HEK293 (cell line): ENCODE measurements at regions not wholly inside any gene's neighbourhood (a gene's known extent, or its start where the extent isn't known, plus 50 kb on each side); places are given as distances from the start of the nearest gene placed in this dataset.

Experiments
- GLI2 ChIP-seq: fragments of 450-650 bp; formaldehyde crosslinking; IDR thresholded peaks from 2 replicates; pipeline ENCODE4; 2017; ENCODE audit warnings: missing biosample characterization, missing genetic modification characterization, low read depth, borderline replicate concordance
- TCF7L2 ChIP-seq: IDR thresholded peaks from 2 replicates; pipeline ENCODE4 v1.6.1; 2011; ENCODE audit warnings: low read depth, mild to moderate bottlenecking, inconsistent platforms, low read length, moderate library complexity, borderline replicate concordance
- ZFP41 ChIP-seq: fragments of 450-650 bp; formaldehyde crosslinking; IDR thresholded peaks from 2 replicates; pipeline ENCODE4 v1.5.1; 2016; ENCODE audit warnings: missing biosample characterization, missing genetic modification characterization, borderline replicate concordance
- ZNF121 ChIP-seq: fragments of 450-650 bp; formaldehyde crosslinking; IDR thresholded peaks from 2 replicates; pipeline ENCODE4 v1.5.1; 2016; ENCODE audit warnings: missing biosample characterization, missing genetic modification characterization
- ZNF514 ChIP-seq: fragments of 450-650 bp; formaldehyde crosslinking; IDR thresholded peaks from 2 replicates; pipeline ENCODE4 v1.5.1; 2016; ENCODE audit warnings: missing biosample characterization, missing genetic modification characterization
- ZNF777 ChIP-seq: fragments of 450-650 bp; formaldehyde crosslinking; IDR thresholded peaks from 2 replicates; pipeline ENCODE4 v1.5.1; 2017; ENCODE audit warnings: missing biosample characterization, missing genetic modification characterization, borderline replicate concordance
- TF ChIP-seq, protein P1 (sequence below): fragments of 450-650 bp; formaldehyde crosslinking; IDR thresholded peaks from 2 replicates; pipeline ENCODE4 v1.5.1; 2016; ENCODE audit warnings: missing biosample characterization, missing genetic modification characterization
- TF ChIP-seq, protein P2 (sequence below): fragments of 450-650 bp; formaldehyde crosslinking; conservative IDR thresholded peaks from 2 replicates; pipeline ENCODE4 v1.5.1; 2016; ENCODE audit warnings: low read depth, missing biosample characterization, missing genetic modification characterization
- TF ChIP-seq, protein P3 (sequence below): fragments of 450-650 bp; formaldehyde crosslinking; IDR thresholded peaks from 2 replicates; pipeline ENCODE4 v1.5.1; 2016; ENCODE audit warnings: missing biosample characterization, missing genetic modification characterization

DNA sequence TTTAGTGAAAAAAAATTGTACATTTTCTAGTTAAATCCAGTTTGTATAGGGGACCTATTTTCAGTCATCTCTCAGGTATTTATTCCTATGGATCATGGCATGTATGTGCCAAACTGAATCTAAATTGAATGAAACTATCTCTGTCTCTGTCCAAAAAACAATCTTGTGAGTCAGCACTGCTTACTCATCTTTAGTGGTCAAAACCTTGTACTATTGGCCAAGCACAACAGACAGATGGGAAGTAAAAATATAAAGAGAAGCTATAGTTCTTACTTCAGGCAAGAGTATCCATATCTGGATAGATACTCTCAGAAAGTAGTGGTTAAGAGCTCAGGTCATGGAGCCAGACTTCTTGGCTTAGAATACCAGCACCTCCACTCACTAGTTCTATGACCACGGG, 76.0 kb upstream of the KLHL14 start:
- TF ChIP-seq, protein P1, sequence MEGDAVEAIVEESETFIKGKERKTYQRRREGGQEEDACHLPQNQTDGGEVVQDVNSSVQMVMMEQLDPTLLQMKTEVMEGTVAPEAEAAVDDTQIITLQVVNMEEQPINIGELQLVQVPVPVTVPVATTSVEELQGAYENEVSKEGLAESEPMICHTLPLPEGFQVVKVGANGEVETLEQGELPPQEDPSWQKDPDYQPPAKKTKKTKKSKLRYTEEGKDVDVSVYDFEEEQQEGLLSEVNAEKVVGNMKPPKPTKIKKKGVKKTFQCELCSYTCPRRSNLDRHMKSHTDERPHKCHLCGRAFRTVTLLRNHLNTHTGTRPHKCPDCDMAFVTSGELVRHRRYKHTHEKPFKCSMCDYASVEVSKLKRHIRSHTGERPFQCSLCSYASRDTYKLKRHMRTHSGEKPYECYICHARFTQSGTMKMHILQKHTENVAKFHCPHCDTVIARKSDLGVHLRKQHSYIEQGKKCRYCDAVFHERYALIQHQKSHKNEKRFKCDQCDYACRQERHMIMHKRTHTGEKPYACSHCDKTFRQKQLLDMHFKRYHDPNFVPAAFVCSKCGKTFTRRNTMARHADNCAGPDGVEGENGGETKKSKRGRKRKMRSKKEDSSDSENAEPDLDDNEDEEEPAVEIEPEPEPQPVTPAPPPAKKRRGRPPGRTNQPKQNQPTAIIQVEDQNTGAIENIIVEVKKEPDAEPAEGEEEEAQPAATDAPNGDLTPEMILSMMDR (tag by site-specific recombination) = no peak
- TF ChIP-seq ZFP41 = no peak
- TF ChIP-seq, protein P2, sequence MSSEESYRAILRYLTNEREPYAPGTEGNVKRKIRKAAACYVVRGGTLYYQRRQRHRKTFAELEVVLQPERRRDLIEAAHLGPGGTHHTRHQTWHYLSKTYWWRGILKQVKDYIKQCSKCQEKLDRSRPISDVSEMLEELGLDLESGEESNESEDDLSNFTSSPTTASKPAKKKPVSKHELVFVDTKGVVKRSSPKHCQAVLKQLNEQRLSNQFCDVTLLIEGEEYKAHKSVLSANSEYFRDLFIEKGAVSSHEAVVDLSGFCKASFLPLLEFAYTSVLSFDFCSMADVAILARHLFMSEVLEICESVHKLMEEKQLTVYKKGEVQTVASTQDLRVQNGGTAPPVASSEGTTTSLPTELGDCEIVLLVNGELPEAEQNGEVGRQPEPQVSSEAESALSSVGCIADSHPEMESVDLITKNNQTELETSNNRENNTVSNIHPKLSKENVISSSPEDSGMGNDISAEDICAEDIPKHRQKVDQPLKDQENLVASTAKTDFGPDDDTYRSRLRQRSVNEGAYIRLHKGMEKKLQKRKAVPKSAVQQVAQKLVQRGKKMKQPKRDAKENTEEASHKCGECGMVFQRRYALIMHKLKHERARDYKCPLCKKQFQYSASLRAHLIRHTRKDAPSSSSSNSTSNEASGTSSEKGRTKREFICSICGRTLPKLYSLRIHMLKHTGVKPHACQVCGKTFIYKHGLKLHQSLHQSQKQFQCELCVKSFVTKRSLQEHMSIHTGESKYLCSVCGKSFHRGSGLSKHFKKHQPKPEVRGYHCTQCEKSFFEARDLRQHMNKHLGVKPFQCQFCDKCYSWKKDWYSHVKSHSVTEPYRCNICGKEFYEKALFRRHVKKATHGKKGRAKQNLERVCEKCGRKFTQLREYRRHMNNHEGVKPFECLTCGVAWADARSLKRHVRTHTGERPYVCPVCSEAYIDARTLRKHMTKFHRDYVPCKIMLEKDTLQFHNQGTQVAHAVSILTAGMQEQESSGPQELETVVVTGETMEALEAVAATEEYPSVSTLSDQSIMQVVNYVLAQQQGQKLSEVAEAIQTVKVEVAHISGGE (tag by site-specific recombination) = no peak
- TF ChIP-seq ZNF777 (tag by site-specific recombination) = no peak
- no peak for TF ChIP-seq ZNF121 (tag by site-specific recombination)
- TF ChIP-seq GLI2 (tag by site-specific recombination) = no peak
- no peak for TF ChIP-seq ZNF514
- TF ChIP-seq, protein P3, sequence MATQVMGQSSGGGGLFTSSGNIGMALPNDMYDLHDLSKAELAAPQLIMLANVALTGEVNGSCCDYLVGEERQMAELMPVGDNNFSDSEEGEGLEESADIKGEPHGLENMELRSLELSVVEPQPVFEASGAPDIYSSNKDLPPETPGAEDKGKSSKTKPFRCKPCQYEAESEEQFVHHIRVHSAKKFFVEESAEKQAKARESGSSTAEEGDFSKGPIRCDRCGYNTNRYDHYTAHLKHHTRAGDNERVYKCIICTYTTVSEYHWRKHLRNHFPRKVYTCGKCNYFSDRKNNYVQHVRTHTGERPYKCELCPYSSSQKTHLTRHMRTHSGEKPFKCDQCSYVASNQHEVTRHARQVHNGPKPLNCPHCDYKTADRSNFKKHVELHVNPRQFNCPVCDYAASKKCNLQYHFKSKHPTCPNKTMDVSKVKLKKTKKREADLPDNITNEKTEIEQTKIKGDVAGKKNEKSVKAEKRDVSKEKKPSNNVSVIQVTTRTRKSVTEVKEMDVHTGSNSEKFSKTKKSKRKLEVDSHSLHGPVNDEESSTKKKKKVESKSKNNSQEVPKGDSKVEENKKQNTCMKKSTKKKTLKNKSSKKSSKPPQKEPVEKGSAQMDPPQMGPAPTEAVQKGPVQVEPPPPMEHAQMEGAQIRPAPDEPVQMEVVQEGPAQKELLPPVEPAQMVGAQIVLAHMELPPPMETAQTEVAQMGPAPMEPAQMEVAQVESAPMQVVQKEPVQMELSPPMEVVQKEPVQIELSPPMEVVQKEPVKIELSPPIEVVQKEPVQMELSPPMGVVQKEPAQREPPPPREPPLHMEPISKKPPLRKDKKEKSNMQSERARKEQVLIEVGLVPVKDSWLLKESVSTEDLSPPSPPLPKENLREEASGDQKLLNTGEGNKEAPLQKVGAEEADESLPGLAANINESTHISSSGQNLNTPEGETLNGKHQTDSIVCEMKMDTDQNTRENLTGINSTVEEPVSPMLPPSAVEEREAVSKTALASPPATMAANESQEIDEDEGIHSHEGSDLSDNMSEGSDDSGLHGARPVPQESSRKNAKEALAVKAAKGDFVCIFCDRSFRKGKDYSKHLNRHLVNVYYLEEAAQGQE = no peak
- TF ChIP-seq TCF7L2 = no peak
